ENCODE measurements at regions not wholly inside any gene's neighbourhood (a gene's known extent, or its start where the extent isn't known, plus 50 kb on each side); places are given as distances from the start of the nearest gene placed in this dataset.

- TF ChIP-seq GATA2 (IDR thresholded peaks at IDR 0.05; ENCODE audit: low read depth, low read length) = no peak
- TF ChIP-seq GATA3 (IDR thresholded peaks at IDR 0.05; ENCODE audit: low read depth, low read length) = no peak
These were observed 158.7 kb downstream of the FOXL1 start for GRCh38 chr16:86737083-86737482.
